Sigmoid colon (tissue), 6 donors: ENCODE measurements at regions not wholly inside any gene's neighbourhood (a gene's known extent, or its start where the extent isn't known, plus 50 kb on each side); places are given as distances from the start of the nearest gene placed in this dataset.

ENCODE experiments used
- DNase-seq: peaks from one replicate; pipeline ENCODE4 v3.0.0-alpha.2; 2019
- H3K27ac ChIP-seq, 4 donors: fragments of 200-600 bp; sonication (generic); one replicate each; pipeline ENCODE4 v1.5.1; 2016 to 2019; ENCODE audit warnings: mild to moderate bottlenecking in 1 of 4
- H3K27me3 ChIP-seq, 3 donors: fragments of 200-600 bp; sonication (generic); one replicate each; pipeline ENCODE4 v1.5.1; 2019; ENCODE audit warnings: mild to moderate bottlenecking in 1 of 3
- H3K36me3 ChIP-seq, 4 donors: fragments of 200-600 bp; sonication (generic); one replicate each; pipeline ENCODE4 v1.5.1; 2016 to 2019
- H3K4me1 ChIP-seq, 4 donors: fragments of 200-600 bp; sonication (generic); one replicate each; pipeline ENCODE4 v1.5.1; 2017 to 2019
- H3K4me3 ChIP-seq, 4 donors: fragments of 200-600 bp; sonication (generic); one replicate each; pipeline ENCODE4 v1.5.1; 2017 to 2019; ENCODE audit warnings: mild to moderate bottlenecking in 2 of 4, moderate library complexity in 1 of 4
- H3K9me3 ChIP-seq, 4 donors: fragments of 200-600 bp in 3 of 4; sonication (generic) in 3 of 4; one replicate each; pipeline versions ENCODE4 v1.5.1 to v1.6.1; 2013 to 2019
- CTCF ChIP-seq, 4 experiments: fragments of 450-650 bp in 3 of 4; fragments of 200-600 bp in 1 of 4; IDR thresholded peaks; one replicate each; pipeline ENCODE4 v1.5.1; 2016 to 2019; ENCODE audit warnings: antibody characterized with exemption in 4 of 4, mild to moderate bottlenecking in 3 of 4, moderate library complexity in 2 of 4
- EP300 ChIP-seq, 4 donors: sonication (generic); formaldehyde crosslinking; IDR thresholded peaks; one replicate each; pipeline ENCODE4 v1.6.1; 2017; ENCODE audit warnings: antibody characterized with exemption in 4 of 4
- POLR2A ChIP-seq, 2 donors: fragments of 450-650 bp; IDR thresholded peaks; one replicate each; pipeline ENCODE4 v1.6.1; 2016; ENCODE audit warnings: antibody characterized with exemption in 2 of 2, mild to moderate bottlenecking in 2 of 2, moderate library complexity in 2 of 2
- POLR2AphosphoS5 ChIP-seq, 4 donors: sonication (generic); formaldehyde crosslinking; IDR thresholded peaks; one replicate each; pipeline ENCODE4 v1.6.1; 2017; ENCODE audit warnings: antibody characterized with exemption in 4 of 4
- WGBS, 2 donors: extraction: QIAGEN DNeasy Blood & Tissue Kit; methylation state at CpG; one replicate each; pipeline ENCODE4 v1.1.7; 2013; 5-methylcytosine and 5-hydroxymethylcytosine counted together
- intact Hi-C: fragments of 100-400 bp; cut with DNase I; formaldehyde crosslinking; loops from one replicate; pipeline ENCODE4 v1.15.1; 2023
- donor health status: healthy with polysubstance abuse.
- donor health status: healthy.

DNA sequence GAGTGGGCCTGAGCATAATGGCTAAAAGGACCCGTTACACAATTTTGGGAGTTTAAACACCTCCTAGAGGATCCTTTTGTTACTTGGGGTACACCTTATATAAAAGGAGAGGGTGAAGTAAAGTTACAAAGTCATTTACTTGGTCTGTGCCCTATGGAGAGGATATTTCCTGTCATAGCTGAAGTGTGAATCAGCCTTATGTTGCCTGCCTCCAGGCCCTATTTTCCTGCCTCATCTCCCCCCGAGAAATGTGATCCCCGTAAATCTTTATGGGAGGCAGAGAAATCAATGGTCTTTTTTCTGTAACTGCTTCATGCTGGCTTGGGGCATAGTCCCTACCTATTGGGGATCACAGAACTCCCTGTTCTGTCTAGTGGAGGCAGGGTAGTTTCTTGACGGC is 906.6 kb downstream of the DSC3 start:
- Histone ChIP-seq H3K27me3 (no peaks in the 10 kb centered on the region), H3K9me3 (peaks cover 0 to 4% (median 3%) of the 10 kb centered on the region in 4 donors), H3K4me1 (no peaks in the 10 kb centered on the region), H3K4me3 (no peak overlapping the region), H3K27ac (no peak overlapping the region), H3K36me3 (no peaks in the 10 kb centered on the region)
- 80 to 85% methylated on average over 4 of the region's 4 CpGs for WGBS, 2 donors
- intact Hi-C loops = no loop called here
- DNase-seq = no peak
- TF ChIP-seq POLR2A (IDR thresholded peaks at IDR 0.05) = no peak
- TF ChIP-seq CTCF (IDR thresholded peaks at IDR 0.05) = no peak
- TF ChIP-seq EP300 (IDR thresholded peaks at IDR 0.05) = no peak
- no peak for TF ChIP-seq POLR2AphosphoS5 (IDR thresholded peaks at IDR 0.05)

- TF ChIP-seq POLR2A (IDR thresholded peaks at IDR 0.05) = no peak
- no peak for TF ChIP-seq CTCF (IDR thresholded peaks at IDR 0.05)
- TF ChIP-seq POLR2AphosphoS5 (IDR thresholded peaks at IDR 0.05) = no peak
- no peak for TF ChIP-seq EP300 (IDR thresholded peaks at IDR 0.05)
- Histone ChIP-seq H3K36me3 (no peaks in the 10 kb centered on the region), H3K4me3 (no peak overlapping the region), H3K9me3 (no peaks in the 10 kb centered on the region), H3K4me1 (no peaks in the 10 kb centered on the region), H3K27ac (no peak overlapping the region), H3K27me3 (no peaks in the 10 kb centered on the region)
- intact Hi-C loops = no loop called here
- 83 to 86% methylated on average over 2 of the region's 2 CpGs for WGBS, 2 donors
- DNase-seq = no peak
Measured at GRCh38 chr18:30134020-30134419, 908.5 kb downstream of the DSC3 start.

DNA sequence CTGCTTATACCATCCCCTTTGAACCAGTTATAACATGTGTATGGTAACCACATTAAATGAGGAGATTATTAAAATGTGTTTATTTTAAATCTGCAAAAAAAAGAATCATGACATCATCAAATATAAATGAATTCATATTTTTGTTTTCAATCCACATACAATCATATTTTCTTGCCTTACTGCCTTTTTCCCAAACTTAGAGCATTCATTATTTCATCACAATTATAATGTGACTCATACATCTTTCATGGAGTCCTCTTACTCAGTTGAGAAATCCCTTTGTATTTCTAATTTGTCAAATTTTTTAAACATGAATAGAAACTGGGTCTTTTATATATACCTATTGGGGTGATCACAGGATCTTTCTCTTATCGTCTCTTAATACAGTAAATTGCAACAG is 909.6 kb downstream of the DSC3 start:
- H3K27ac ChIP-seq = no peak overlapping the region
- no peak overlapping the region for H3K4me3 ChIP-seq
- no peaks in the 10 kb centered on the region for H3K9me3 ChIP-seq
- H3K36me3 ChIP-seq = no peaks in the 10 kb centered on the region
- no peaks in the 10 kb centered on the region for H3K27me3 ChIP-seq
- DNase-seq = no peak
- WGBS, 2 donors = 89 to 93% methylated on average over 1 of the region's 1 CpG
- intact Hi-C loops = no loop called here
- H3K4me1 ChIP-seq = no peaks in the 10 kb centered on the region
- TF ChIP-seq POLR2A (IDR thresholded peaks at IDR 0.05) (no peak), EP300 (IDR thresholded peaks at IDR 0.05) (no peak), CTCF (IDR thresholded peaks at IDR 0.05) (no peak), POLR2AphosphoS5 (IDR thresholded peaks at IDR 0.05) (no peak)

DNA sequence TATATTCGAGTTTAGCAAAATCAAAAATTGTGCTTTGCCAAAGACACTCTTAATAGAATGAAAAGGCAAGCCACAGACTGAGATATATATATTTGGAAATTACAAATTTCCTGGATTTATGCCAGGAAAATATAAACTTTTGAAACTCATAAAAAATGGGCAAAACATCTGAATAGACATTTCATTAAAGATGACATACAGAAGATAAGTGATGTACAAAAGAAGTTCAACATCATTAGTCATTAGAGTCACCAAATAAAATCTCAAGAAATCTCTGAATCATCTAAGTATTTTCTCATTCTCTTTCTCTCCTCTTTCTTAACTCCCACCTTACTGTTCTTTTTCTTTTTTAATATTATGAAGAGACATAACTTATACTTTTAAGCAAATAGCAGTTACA is 921.1 kb downstream of the DSC3 start:
- no peaks in the 10 kb centered on the region for H3K27me3 ChIP-seq
- WGBS, 2 donors = 58 to 71% methylated on average over 1 of the region's 1 CpG
- DNase-seq = no peak
- no peaks in the 10 kb centered on the region for H3K9me3 ChIP-seq
- H3K36me3 ChIP-seq = no peaks in the 10 kb centered on the region
- H3K27ac ChIP-seq = no peak overlapping the region
- H3K4me1 ChIP-seq = no peaks in the 10 kb centered on the region
- H3K4me3 ChIP-seq = no peak overlapping the region
- TF ChIP-seq POLR2A (IDR thresholded peaks at IDR 0.05) = no peak
- TF ChIP-seq POLR2AphosphoS5 (IDR thresholded peaks at IDR 0.05) = no peak
- TF ChIP-seq EP300 (IDR thresholded peaks at IDR 0.05) = no peak
- TF ChIP-seq CTCF (IDR thresholded peaks at IDR 0.05) = no peak
- intact Hi-C loops = no loop called here

DNA sequence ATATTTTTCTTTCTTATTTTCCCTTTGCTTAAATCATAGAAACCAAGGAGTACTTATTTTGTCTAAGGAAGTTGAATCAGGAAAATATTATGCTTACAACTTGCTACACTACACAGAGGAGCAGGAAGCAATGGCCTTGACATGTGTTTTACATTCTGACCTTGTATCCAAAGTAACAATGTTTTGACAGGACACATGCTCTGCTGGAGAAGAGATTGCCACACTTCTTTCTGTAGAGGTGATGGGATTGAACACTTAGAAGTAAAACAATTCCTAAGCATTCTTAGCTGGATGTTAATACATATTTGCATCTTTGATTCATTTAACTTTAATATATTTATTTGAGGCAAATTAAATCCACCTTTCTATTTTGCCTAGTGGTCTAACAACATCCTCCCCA is 929.1 kb downstream of the DSC3 start:
- intact Hi-C loops = no loop called here

More for the DNA sequence above, 929.1 kb downstream of the DSC3 start:
- Histone ChIP-seq H3K4me1 (no peaks in the 10 kb centered on the region), H3K4me3 (no peak overlapping the region), H3K27ac (no peak overlapping the region), H3K27me3 (no peaks in the 10 kb centered on the region), H3K36me3 (no peaks in the 10 kb centered on the region), H3K9me3 (no peaks in the 10 kb centered on the region)
- TF ChIP-seq CTCF (IDR thresholded peaks at IDR 0.05) = no peak
- no peak for TF ChIP-seq POLR2AphosphoS5 (IDR thresholded peaks at IDR 0.05)
- no peak for TF ChIP-seq POLR2A (IDR thresholded peaks at IDR 0.05)
- no peak for TF ChIP-seq EP300 (IDR thresholded peaks at IDR 0.05)
- DNase-seq = no peak
